ENCODE measurements at regions not wholly inside any gene's neighbourhood (a gene's known extent, or its start where the extent isn't known, plus 50 kb on each side); places are given as distances from the start of the nearest gene placed in this dataset.

DNA sequence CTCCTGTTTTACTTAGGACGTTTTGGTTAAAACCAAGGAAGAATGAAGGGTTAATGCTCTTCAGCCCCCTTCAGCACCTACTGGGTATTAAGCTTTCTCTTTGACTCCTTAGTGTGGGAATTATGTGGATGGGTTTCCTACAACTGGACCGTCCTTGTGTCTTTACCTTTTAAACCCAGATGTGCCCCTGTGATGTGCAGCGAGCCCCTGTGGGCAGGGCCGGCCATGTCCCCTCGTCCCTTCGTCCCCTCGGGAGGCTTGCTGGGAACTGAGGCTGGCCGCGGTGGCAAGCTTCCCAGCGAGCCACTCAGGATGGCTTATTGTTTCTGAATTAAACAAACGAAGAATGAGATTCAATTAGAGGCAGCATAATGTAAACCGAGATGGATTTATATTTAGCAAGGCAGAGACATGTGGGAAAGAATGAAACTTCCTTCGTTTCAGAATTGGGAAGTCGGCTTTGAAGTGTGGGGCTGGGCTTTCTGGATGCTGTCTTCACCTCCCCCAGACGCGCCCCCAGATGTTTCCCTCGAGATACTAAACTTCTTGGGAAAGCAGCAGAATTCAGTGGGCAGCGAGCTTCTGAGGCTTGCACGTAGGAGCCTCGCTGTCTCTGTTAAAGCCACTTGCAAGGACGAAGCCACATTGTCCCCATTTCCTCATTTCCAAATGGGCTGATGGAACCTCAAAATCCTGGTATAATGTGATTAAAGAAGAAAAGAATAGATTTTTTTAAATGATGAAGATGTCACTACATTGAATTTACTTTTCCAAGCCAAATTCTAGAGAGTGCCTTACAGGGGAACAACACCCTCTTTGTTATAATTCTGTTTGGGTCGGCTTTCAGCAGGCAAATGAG is 146.0 kb downstream of the VAPA start:
- DNase-seq, result no peak

DNA sequence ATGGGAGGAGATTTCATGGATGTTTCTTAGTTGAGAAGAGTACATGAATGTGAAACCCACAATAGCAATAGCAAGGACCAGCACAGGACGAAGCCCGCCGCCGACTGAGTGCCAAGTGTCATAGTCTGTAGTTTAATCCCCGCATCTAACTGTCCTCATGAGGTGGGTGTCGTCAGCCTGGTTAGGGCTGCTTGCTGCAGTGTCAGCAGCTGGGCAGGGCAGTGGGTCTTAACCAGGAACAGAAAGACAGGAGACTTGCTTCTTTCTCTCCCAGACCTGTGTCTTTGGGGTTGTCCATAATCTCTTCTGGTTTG is 146.6 kb downstream of the VAPA start:
- no peak for DNase-seq

DNA sequence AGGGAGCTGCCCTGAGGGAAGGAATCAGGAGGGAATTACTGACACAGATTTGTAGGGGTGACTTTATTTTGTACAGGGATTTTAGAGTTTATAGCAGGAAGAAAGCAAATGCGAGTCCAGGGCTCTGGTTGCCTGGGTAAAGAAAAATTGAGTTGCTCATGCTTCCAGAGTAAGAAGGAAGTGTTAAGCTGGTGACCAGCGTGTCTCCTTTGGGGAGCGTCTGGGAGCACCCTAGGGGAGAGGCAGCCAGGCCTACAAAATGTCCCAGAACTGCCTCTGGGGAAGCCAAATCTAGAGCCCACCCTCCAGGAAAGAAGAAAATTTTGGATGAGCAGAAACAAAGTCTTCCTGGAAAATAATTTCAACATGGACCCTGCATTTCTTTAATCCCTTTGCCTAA is 147.0 kb downstream of the VAPA start:
- no peak for DNase-seq

DNA sequence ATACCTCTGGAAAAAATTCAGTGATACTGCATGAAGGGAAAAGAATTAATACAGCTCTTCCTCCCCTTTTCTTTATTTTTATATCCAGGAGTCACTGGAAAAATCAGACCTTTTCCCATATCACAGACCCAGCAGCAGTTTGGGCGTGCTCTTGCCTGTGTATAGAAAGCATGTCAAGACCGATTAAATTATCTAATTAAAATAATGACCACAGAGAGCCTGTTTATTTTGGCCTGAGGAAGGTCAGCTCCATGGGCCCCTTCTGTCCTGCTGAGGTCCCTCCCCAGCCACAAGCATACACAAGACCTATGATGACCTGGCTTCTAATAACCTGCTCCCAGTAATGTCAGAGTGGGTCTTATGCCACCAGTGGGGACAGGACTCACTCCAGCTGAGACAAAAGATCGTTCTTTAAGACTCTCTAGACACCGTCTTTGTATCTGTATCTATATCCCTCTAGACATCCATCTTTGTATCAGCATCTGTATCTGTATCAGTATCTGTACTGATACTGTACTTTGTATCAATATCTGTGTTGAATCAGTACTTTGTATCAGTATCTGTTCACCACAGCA is 147.8 kb downstream of the VAPA start:
- DNase-seq, result no peak

DNA sequence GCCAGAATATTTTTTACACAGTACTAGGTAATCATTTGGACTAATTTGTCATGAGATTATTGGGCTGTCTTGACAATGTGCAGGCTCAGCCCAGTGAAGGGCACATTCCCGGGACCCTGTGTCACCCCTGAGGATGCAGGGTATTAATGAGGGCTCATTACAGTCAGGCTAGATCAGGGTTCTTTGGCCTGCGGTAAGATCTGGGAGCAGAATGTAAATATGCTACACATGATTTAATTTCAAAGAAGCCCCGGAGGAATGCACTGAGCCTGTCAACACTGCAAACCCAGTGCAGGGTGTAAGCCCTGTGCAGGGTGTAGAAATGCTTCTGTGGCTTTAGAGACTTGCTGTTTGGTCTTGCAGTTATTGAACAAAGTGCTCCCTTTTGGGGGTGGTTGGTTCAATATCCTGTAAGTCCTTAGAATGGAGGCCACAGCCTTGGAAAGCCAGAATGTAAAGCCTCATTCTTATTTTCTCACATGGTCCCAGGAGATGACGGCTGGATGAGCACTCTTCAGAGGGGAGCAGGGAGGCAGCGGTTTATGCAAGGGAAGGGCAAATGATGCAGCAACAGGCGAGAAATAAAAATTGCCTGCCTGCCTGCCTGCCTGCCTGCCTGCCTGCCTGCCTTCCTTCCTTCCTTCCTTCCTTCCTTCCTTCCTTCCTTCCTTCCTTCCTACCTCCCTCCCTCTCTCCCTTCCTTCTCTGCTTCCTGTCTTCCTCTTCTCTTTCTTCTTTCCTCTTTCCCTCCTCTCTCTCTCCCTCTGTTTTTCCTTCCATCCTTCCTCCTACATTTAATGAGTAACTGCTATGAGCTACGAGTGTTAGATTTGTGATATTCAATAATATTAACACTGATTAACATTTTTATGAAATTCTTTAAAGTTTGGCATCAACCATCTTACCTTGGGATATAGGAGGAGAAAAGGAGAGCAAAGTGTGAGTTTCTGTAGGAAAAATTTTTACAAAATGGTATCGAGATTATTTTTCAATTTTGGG is 148.8 kb downstream of the VAPA start:
- DNase-seq, result no peak

- DNase-seq, result no peak
These were observed 149.7 kb downstream of the VAPA start for GRCh38 chr18:10063489-10063888.

DNA sequence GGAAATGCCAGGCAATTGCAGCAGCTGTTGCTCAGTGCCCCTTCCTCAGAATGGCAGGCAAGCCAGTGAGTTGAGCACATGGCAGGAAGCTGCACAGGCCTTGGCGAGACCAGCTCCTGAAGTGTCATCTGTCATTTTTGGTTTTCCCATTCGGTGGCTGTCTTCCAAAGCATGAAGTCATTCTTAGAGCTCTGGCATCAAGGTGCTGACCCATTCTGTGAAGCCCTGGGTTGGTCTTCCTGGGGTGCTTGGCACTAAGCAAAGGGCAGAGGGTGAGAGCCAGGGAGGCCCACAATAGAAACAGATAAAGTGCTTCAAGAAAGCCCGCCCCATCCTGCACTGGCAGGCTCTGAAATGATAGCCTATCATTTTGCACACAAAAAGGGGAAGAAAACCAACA is 150.5 kb downstream of the VAPA start:
- no peak for DNase-seq

- no peak for DNase-seq
These were observed 151.5 kb downstream of the VAPA start for GRCh38 chr18:10065296-10065695.

GRCh38 chr18:10067670-10068659 is 154.1 kb downstream of the VAPA start:
- no peak for DNase-seq

GRCh38 chr18:10068766-10069567 is 155.2 kb downstream of the VAPA start:
- DNase-seq, result no peak

GRCh38 chr18:10070561-10071000 is 156.8 kb downstream of the VAPA start:
- DNase-seq, result no peak

DNA sequence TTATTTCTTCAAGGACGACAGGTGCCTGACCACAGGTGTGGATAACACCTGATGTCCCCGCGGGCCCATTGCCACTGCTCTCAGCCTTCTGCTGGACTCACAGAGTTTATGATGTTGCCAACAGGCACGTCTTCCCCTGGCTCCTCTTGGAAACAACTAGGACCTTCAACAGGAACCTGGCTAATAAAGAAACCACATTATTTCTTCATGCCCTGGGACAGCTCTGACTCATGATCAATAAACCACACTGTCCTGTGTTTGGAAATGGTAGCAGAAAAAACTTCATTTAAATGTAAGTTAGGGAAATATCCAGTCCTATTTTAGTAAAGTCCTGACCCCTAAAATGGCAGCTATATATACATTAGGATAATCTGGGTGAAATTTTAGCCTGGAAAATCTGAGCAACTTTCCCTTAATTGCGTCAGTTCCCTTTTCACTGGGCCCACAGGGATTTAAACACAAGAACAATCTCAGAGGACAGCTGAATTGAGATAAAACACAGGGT is 158.9 kb downstream of the VAPA start:
- no peak for DNase-seq

GRCh38 chr18:10074110-10074509 is 160.3 kb downstream of the VAPA start:
- no peak for DNase-seq

DNA sequence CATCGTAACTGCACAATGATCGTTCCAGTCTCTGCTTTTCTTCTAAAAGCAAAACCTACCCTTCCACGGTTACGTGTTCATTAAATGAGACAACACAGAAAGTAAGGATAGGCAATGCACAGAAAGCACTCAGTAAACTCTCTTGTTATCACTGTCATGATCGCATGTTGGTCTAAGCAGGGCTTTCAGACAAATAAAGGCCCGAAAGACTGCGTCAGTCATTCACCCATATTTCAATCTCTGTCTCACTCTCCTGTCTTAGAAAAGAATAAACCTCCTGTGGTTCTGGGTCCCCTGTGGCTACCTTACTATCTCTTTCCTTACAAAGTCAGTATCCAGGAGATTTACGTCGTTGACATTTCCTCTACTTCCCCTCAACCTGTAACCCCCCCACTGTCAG is 160.9 kb downstream of the VAPA start:
- DNase-seq, result no peak

DNA sequence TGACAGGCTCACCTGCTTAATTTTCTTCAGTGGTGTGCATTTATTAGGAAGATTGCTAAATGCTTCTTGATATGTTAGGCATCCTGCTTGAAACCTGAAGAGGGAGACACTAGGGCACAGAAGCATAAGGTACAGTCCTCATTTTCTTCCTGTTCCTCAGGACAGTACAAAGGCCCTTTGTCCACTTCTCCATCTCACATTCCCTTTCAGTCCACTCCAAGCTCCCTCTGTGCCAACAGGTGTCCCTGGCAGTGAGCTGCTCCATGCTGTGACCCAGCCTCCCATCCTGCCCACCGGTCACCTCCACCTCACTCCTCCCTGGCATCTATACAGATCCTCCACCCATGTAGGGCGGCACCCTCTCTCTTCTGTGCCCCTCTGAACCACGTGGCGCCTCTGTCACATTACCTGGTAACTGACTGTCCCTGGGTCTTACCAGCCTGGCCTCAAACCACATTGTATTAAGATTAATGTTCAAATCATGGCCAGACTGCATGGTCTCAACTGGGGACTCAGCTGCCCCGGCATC is 162.8 kb downstream of the VAPA start:
- no peak for DNase-seq

- DNase-seq, result no peak
These were observed 164.2 kb downstream of the VAPA start for GRCh38 chr18:10077986-10078385.

- no peak for DNase-seq
These were observed 166.6 kb downstream of the VAPA start for GRCh38 chr18:10080372-10080771.

GRCh38 chr18:10081492-10081891 is 167.7 kb downstream of the VAPA start:
- DNase-seq, result no peak

DNA sequence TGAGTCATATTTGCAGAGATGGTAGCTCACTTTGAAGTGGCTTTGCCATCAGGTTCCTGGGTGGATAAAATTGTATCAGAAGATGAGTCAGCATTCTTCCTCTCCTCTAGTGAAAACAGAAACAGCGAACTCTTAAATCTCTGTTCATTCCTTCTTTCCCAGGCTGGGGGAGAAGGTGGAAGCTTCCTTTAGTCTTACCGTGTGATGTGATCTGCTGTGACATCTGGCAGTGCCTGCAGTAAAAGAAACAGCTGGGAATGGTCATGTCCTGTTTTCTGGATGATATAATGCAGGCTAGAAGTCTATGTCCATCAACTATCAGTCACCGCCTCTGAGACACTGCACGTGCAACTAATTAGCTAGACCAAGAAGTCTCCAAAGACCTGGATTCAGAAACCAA is 171.6 kb downstream of the VAPA start:
- DNase-seq, result no peak

- no peak for DNase-seq
These were observed 172.1 kb downstream of the VAPA start for GRCh38 chr18:10085876-10086275.

Measured in NCI-H1092 treated with DMSO at 0.1 percent for 48 hours (cell line).